Vagina (tissue), 2 donors: ENCODE measurements at regions not wholly inside any gene's neighbourhood (a gene's known extent, or its start where the extent isn't known, plus 50 kb on each side); places are given as distances from the start of the nearest gene placed in this dataset.

Experiments used
- CTCF ChIP-seq, 3 experiments: fragments of 450-650 bp in 2 of 3; fragments of 200-600 bp in 1 of 3; sonication (generic) in 1 of 3; IDR thresholded peaks; one replicate each; pipeline ENCODE4 v1.5.1; 2017 to 2019; ENCODE audit warnings: antibody characterized with exemption in 3 of 3, mild to moderate bottlenecking in 2 of 3, moderate library complexity in 2 of 3
- POLR2A ChIP-seq, 2 donors: fragments of 450-650 bp; IDR thresholded peaks; one replicate each; pipeline ENCODE4 v1.6.1; 2017; ENCODE audit warnings: antibody characterized with exemption in 2 of 2, mild to moderate bottlenecking in 2 of 2, moderate library complexity in 2 of 2
- POLR2AphosphoS5 ChIP-seq, 2 donors: sonication (generic); formaldehyde crosslinking; IDR thresholded peaks; one replicate each; pipeline ENCODE4 v1.9.0; 2017; ENCODE audit warnings: antibody characterized with exemption in 2 of 2, mild to moderate bottlenecking in 2 of 2, low read depth in 1 of 2; ENCODE audit not compliant: insufficient read depth in 1 of 2

DNA sequence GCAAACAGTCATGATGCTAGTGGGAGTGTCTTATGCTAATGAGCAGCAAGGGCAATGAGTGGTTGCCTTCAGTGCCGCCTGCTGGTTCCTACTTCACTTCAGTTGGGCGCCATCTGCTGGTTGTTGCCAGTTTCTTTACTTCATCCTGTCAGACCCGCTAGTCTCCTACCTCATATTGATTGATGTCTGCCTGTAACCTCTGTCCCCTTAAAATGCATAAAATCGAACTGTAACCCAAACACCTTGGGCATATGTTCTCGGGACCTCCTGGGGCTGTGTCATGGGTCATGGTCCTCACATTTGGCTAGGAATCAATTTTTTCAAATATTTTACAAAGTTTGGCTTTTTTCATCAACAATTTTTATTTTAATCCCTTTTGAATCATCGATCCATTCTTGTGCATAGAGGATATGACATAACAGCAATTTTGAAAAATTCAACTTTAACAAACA lies 62.8 kb upstream of the C7orf33 start:
- no peak for TF ChIP-seq POLR2A (IDR thresholded peaks at IDR 0.05)
- TF ChIP-seq CTCF (IDR thresholded peaks at IDR 0.05) = no peak
- no peak for TF ChIP-seq POLR2AphosphoS5 (IDR thresholded peaks at IDR 0.05; ENCODE audit: insufficient read depth in 1 of 2, low read depth in 1 of 2)
